Peyer's patch (tissue), 4 donors: ENCODE measurements at regions not wholly inside any gene's neighbourhood (a gene's known extent, or its start where the extent isn't known, plus 50 kb on each side); places are given as distances from the start of the nearest gene placed in this dataset.
A peak's percentile ranks its signal among the peaks of the same experiment; 100 is the strongest.

Experiments
- DNase-seq, 3 donors: peaks; one replicate each; pipeline ENCODE4 v3.0.0-alpha.2; 2017 to 2019
- H3K27ac ChIP-seq, 4 donors: fragments of 200-600 bp; sonication (generic); one replicate each; pipeline ENCODE4 v1.5.1; 2016 to 2019
- H3K27me3 ChIP-seq, 2 donors: fragments of 200-600 bp; sonication (generic); one replicate each; pipeline ENCODE4 v1.5.1; 2019
- H3K36me3 ChIP-seq, 3 donors: fragments of 200-600 bp; sonication (generic); one replicate each; pipeline ENCODE4 v1.5.1; 2016 to 2019
- H3K4me1 ChIP-seq, 4 donors: fragments of 200-600 bp; sonication (generic); one replicate each; pipeline ENCODE4 v1.5.1; 2016 to 2019
- H3K4me3 ChIP-seq, 4 donors: fragments of 200-600 bp; sonication (generic); 1 replicate in 3 of 4; 2 replicates in 1 of 4; pipeline ENCODE4 v1.5.1; 2016 to 2019; ENCODE audit warnings: mild to moderate bottlenecking in 1 of 4
- H3K9me3 ChIP-seq, 4 donors: fragments of 200-600 bp; sonication (generic); one replicate each; pipeline ENCODE4 v1.5.1; 2016 to 2019; ENCODE audit warnings: mild to moderate bottlenecking in 1 of 4
- CTCF ChIP-seq, 6 experiments: fragments of 450-650 bp in 4 of 6; fragments of 200-600 bp in 2 of 6; sonication (generic) in 1 of 6; IDR thresholded peaks; one replicate each; pipeline ENCODE4 v1.5.1; 2017 to 2019; ENCODE audit warnings: antibody characterized with exemption in 6 of 6, mild to moderate bottlenecking in 3 of 6, moderate library complexity in 1 of 6
- POLR2A ChIP-seq, 2 donors: fragments of 450-650 bp; IDR thresholded peaks; one replicate each; pipeline ENCODE4 v1.5.1; 2017; ENCODE audit warnings: antibody characterized with exemption in 2 of 2, mild to moderate bottlenecking in 2 of 2, moderate library complexity in 2 of 2

GRCh38 chr9:127557998-127558546 lies 54.0 kb upstream of the STXBP1 start:
- no peak for TF ChIP-seq CTCF (IDR thresholded peaks at IDR 0.05)
- TF ChIP-seq POLR2A (IDR thresholded peaks at IDR 0.05): no peak
- no peaks in the 10 kb centered on the region for H3K27me3 ChIP-seq
- H3K4me1 ChIP-seq: peaks cover 6 to 85% (median 27%) of the 10 kb centered on the region in 4 donors
- peaks cover 0 to 16% (median 0%) of the 10 kb centered on the region in 3 donors for H3K36me3 ChIP-seq
- no peaks in the 10 kb centered on the region for H3K9me3 ChIP-seq
- DNase-seq: peak in 1 of 3 donors; percentile 38
- peak overlapping the region; percentile 55 to 84 (median 60) for H3K27ac ChIP-seq
- H3K4me3 ChIP-seq: no peak overlapping the region

GRCh38 chr9:127558581-127559246 lies 53.4 kb upstream of the STXBP1 start:
- Histone ChIP-seq H3K9me3 (no peaks in the 10 kb centered on the region), H3K36me3 (peaks cover 0 to 16% (median 0%) of the 10 kb centered on the region in 3 donors), H3K4me3 (no peak overlapping the region), H3K27ac (peak overlapping the region; percentile 55 to 84 (median 60)), H3K4me1 (peaks cover 6 to 92% (median 27%) of the 10 kb centered on the region in 4 donors), H3K27me3 (no peaks in the 10 kb centered on the region)
- DNase-seq: peak in 1 of 3 donors; percentile 22
- no peak for TF ChIP-seq POLR2A (IDR thresholded peaks at IDR 0.05)
- no peak for TF ChIP-seq CTCF (IDR thresholded peaks at IDR 0.05)

- H3K4me1 ChIP-seq: peaks cover 6 to 92% (median 27%) of the 10 kb centered on the region in 4 donors
- H3K4me3 ChIP-seq: no peak overlapping the region
- H3K27ac ChIP-seq: peak overlapping the region in 2 of 4 donors; percentile 34 to 84
- TF ChIP-seq CTCF (IDR thresholded peaks at IDR 0.05) (no peak), POLR2A (IDR thresholded peaks at IDR 0.05) (no peak)
- peaks cover 0 to 16% (median 0%) of the 10 kb centered on the region in 3 donors for H3K36me3 ChIP-seq
- H3K27me3 ChIP-seq: no peaks in the 10 kb centered on the region
- no peak for DNase-seq
- H3K9me3 ChIP-seq: no peaks in the 10 kb centered on the region
Observed at GRCh38 chr9:127559247-127559680, 52.8 kb upstream of the STXBP1 start.

- no peak overlapping the region for H3K4me3 ChIP-seq
- no peaks in the 10 kb centered on the region for H3K27me3 ChIP-seq
- peaks cover 6 to 90% (median 19%) of the 10 kb centered on the region in 4 donors for H3K4me1 ChIP-seq
- peak overlapping the region; percentile 55 to 83 (median 76) for H3K27ac ChIP-seq
- DNase-seq: peak in 2 of 3 donors; percentile 64 to 80
- peaks cover 0 to 19% (median 0%) of the 10 kb centered on the region in 3 donors for H3K36me3 ChIP-seq
- H3K9me3 ChIP-seq: no peaks in the 10 kb centered on the region
- TF ChIP-seq POLR2A (IDR thresholded peaks at IDR 0.05): no peak
- no peak for TF ChIP-seq CTCF (IDR thresholded peaks at IDR 0.05)
Observed at GRCh38 chr9:127561491-127562278, 50.4 kb upstream of the STXBP1 start.
